HG03064 (cell line): ENCODE measurements at regions not wholly inside any gene's neighbourhood (a gene's known extent, or its start where the extent isn't known, plus 50 kb on each side); places are given as distances from the start of the nearest gene placed in this dataset.
A peak's percentile ranks its signal among the peaks of the same experiment; 100 is the strongest.

Source experiments
- ATAC-seq: cut with Tn5 transposase; IDR thresholded peaks from one replicate; pipeline ENCODE4 v1.9.1; 2021; ENCODE audit warnings: low read depth; ENCODE audit not compliant: unreplicated experiment

DNA sequence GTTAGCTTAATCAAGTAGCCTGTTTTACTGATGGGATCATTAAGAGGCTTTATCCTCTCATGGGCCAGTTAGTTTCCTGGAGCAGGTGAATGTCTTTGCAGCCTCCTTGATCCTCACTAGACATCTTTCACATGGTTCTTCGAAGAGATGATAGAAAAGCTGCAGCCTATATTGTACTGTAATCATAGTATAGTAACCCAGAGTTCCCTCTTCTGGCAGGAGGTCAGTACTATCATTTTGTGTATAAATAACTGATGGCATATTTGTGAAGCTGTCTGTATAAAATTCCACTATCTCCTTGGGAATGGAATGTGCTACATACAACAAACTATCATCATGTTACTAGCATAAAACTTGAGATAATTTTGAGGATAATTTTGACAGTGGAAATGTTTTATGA lies 123.8 kb upstream of the PRPS1L1 start:
- ATAC-seq = no peak

DNA sequence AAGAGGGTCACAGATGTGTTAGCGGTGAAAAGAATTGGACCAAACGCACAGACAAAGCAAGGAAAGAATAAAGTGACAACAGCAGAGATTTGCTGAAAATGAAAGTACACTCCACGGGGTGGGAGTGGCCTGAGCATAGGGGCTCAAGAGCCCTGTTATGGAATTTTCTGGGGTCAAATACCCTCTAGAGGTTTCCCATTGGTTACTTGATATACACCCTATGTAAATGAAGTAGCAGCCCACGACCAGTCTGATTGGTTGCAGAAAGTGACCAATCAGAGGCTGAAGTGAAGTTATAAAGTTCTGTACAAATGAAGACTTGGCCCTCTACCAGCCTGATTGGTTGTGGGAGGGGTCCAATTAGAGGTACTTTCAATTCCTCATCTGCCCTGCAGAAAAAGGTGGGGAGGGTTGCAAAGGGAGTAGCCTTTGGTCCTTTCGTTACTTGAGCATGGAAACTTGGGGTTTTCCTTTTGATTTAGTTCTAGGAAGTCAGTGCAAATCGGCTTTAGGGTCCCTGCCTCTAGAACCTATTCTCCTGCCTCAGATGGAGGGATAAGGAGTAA lies 125.6 kb upstream of the PRPS1L1 start:
- no peak for ATAC-seq

DNA sequence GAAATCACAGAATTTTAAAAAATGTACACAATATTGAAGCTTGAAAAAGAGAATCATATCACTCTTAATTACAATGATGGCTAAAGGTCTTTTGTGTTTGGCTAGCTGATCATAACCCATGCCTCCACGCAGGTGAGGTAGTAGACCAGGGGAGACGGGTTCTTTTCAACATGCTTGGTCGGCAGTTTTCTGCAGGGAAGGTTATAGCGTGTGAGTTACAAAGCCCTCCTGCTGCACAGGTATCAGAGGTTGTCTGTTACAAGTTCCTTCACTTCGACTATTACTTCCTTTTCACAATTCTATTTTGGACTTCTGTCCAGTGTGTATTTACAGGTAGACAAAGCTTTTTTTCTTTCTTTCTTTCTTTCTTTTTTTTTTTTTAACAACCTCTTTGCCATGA lies 127.1 kb upstream of the PRPS1L1 start:
- no peak for ATAC-seq

DNA sequence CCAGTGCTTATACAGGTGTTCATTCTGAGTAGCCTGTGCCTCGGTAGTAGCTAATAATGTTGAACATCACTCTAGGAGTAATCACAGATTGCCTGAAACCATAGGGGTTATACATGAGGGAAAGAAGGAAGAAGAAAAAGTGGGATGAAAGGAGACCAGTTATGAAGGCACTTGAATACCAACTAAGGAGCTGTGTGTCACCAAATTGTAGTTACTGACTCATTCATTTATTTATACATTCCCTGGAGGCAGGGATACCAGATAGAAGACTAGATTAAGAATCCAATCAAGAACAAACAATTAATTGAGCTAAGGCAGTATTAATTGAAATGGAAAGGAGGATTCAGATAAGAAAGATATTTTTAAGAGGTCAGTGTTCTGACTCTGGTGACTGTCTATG lies 129.6 kb upstream of the PRPS1L1 start:
- ATAC-seq = no peak

DNA sequence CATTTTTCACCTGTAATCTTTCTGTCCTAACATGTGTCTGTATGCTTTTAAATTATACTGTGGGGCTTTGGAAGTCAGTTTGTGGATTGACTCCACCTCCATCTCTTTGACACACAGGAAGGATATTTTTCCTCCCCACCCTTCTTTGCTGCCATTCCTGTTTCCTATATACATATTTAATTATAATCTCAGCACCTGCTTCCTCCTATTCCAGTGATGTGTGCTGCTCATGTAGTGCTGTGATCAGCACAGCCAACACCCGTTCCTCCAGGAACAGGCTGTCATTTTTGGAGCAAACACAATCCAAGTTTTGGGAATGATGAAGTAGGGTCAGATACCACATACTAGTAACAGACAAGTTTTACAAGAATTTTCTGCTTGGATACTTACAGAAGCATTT lies 135.0 kb upstream of the PRPS1L1 start:
- ATAC-seq = no peak

GRCh38 chr7:18163091-18163490 lies 135.4 kb upstream of the PRPS1L1 start:
- no peak for ATAC-seq

- no peak for ATAC-seq
These were observed 137.5 kb upstream of the PRPS1L1 start for GRCh38 chr7:18165166-18165565.

- ATAC-seq = no peak
These were observed 138.4 kb upstream of the PRPS1L1 start for GRCh38 chr7:18166002-18166401.

DNA sequence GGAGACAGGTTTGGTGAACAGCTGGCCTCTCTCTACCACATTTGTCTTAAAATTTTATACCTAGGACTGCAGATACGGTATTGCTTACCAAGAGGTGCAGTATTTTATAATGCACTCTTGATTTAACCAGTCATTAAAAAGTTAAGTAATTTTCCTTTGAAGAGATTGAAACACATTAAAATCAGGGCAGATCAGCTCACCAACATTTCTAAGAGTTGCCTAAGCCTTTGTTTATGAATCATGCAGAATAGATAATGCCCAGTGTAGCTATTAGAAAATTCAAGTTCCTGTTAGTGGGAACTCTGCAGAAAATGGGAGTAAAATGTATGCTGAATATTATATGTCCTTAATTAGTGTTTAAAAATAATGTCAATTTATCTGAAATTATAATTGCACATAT lies 140.2 kb upstream of the PRPS1L1 start:
- no peak for ATAC-seq

GRCh38 chr7:18174996-18175395 lies 147.3 kb upstream of the PRPS1L1 start:
- ATAC-seq = no peak

- ATAC-seq = no peak
These were observed 148.3 kb upstream of the PRPS1L1 start for GRCh38 chr7:18175801-18176450.

GRCh38 chr7:18177129-18177814 lies 149.6 kb upstream of the PRPS1L1 start:
- no peak for ATAC-seq

DNA sequence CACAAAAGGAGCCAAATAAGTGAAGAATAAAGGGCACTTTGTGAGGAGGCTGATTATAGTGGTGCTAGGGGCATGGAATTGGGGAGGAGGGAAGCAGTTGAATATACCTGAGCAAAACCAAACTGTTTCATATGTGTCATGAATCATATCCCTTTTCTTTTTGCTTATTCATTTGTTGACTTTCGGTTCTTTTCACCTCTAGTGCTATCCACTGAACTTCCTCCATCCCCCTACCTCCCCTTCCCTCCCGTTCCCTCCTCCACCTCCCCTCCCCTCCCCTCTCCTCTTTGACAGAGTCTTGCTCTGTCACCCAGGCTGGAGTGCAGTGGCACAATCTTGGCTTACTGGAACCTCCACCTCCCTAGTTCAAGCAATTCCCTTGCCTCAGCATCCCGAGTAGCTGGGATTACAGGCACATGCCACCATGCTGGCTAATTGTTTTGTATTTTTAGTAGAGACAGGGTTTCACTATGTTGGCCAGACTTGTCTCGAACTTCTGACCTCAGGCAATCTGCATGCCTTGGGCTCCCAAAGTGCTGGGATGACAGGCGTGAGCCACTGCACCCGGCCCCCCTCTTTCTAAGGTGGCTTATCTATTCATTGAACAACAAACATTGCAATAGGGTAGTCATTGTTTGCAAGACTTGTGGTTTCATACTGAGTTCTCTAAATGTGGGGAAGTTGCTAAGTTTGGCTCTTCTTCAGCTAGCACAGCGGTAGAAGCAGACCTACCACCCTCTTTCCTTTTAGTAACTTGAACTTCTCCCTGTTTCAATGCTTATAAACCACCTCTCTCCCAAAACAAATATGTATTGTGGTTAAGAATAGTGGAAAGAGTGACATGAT lies 150.4 kb upstream of the PRPS1L1 start:
- peak; percentile 85 for ATAC-seq

DNA sequence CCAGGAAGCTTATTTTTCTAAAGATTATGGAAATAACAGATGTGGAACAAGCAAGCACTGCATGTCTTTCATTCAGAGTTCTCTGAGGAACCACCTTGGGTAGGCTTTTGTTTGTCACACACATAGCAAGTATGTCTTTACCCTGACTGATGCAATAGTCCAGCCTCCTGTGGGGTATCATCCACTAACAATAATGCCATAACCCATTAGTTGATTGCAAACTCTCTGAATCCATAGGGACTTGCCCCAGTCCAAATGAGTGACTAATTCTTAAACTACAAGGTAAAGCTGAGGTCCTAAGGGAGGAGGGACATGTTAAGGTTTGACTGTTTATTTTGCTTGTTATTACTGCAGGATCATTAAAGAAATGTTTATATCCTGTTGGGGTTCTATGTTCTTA lies 151.4 kb upstream of the PRPS1L1 start:
- ATAC-seq = no peak

DNA sequence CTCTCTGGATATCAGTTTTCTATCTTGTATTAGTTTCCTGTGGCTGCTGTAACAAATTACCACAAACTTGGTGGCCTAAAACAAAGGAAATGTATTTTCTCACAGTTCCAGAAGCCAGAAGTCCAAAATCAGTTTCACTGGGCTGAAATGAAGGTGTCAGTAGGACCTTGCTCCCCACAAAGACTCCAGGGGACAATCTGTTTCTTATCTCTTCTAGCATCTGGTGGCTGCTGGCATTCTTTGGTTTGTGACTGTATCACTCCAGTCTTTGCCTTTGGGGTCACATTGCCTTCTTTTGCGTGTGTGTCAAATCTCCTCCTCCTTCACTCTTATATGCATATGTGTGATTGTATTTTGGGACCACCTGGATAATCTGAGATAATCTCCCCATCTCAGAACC lies 153.0 kb upstream of the PRPS1L1 start:
- no peak for ATAC-seq

GRCh38 chr7:18189500-18190126 lies 162.0 kb upstream of the PRPS1L1 start:
- ATAC-seq = no peak

DNA sequence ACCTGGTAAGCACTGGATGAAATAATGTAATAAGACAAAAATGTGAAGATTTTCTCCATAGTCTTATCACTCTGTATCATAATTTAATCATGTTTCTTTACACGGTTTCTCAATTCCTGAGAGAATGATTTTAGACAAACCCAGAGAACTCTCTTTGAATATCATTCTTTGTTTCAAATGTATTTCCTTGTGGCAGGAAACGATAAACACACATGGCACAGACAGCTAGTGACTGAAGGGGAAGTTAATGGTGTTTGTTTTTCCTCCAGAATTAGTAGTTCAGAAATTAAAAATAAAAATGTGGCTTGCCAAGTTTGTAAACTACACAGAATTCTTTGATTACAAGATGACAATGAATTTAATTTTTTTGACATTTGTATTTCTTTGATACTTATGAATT lies 163.7 kb upstream of the PRPS1L1 start:
- no peak for ATAC-seq

DNA sequence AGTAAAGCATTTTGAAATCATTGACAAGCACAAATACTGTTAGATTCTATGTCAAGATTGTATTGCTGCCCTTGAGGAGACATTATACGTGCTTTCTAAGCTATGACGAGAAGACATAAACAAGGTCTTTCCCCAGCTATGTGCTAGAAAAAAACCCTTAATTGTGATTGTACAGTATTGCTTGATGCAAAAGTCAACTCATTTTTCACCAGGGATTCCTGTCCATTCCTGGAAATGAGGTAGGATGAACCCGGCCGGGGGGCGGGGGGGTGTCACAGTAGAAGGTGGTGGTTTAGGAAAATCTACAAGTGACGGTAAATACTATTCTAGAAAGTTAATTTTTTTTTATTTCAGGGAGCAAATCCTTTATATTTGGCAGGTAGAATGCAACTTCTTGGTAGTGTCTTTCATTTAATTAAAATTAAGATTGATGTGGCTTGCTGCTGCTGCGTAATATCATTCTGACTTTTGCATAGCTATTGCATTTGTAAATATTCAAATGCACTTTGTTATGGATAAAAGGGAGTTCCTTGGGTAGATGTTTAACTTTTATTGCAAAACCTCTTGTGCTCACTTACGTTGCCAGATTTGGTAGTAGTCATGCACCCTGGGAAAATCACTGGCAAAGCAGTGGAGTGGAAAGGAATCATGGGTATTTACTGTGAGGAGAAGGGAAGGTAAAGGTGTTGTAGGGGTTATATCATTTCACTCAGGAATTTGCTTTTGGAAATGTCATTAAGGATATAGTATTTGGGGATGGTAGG lies 164.4 kb upstream of the PRPS1L1 start:
- ATAC-seq = no peak

DNA sequence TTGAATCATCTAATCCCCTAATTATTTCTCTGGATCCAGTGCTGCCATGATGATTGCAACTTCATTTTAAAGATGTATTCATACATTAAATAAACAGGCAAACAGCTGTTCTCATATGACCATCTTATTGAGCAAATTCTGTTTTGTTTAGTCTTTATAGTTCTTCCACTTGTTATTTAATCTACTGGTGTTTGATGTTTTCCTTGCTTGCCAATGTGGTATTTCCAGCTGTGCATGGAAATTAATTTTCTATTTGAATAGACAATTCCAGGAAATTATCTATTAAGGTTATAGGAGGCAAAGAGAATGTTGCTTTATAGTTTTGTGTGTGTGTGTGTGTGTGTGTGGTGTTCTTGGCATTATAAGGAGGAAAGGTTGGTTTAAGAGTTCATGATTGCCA lies 167.0 kb upstream of the PRPS1L1 start:
- ATAC-seq = no peak

- no peak for ATAC-seq
These were observed 169.0 kb upstream of the PRPS1L1 start for GRCh38 chr7:18196638-18197037.
